ENCODE measurements at regions not wholly inside any gene's neighbourhood (a gene's known extent, or its start where the extent isn't known, plus 50 kb on each side); places are given as distances from the start of the nearest gene placed in this dataset.
"Not testable (repeated sequence)": the region's sequence is repeated elsewhere in the genome, so short reads cannot be mapped to it uniquely, and the experiment has no call there.

GRCh38 chr15:38745126-38745525 is 180.5 kb upstream of the RASGRP1 start:
- no peak for DNase-seq (ENCODE audit: low read depth)

GRCh38 chr15:38745626-38746025 is 181.0 kb upstream of the RASGRP1 start:
- DNase-seq (ENCODE audit: low read depth), result no peak

- DNase-seq (ENCODE audit: low read depth), result no peak
Observed at GRCh38 chr15:38746211-38746610, 181.6 kb upstream of the RASGRP1 start.

GRCh38 chr15:38748710-38749109 is 184.1 kb upstream of the RASGRP1 start:
- no peak for DNase-seq (ENCODE audit: low read depth)

- no peak for DNase-seq (ENCODE audit: low read depth)
Observed at GRCh38 chr15:38750786-38751185, 186.2 kb upstream of the RASGRP1 start.

GRCh38 chr15:38755718-38756117 is 191.1 kb upstream of the RASGRP1 start:
- DNase-seq (ENCODE audit: low read depth), result no peak

GRCh38 chr15:38756441-38756840 is 191.8 kb upstream of the RASGRP1 start:
- DNase-seq (ENCODE audit: low read depth), result no peak

- no peak for DNase-seq (ENCODE audit: low read depth)
Observed at GRCh38 chr15:38758043-38758442, 193.4 kb upstream of the RASGRP1 start.

- DNase-seq (ENCODE audit: low read depth), result no peak
Observed at GRCh38 chr15:38761681-38762080, 197.1 kb upstream of the RASGRP1 start.

GRCh38 chr15:38768970-38769369 is 204.4 kb upstream of the RASGRP1 start:
- DNase-seq (ENCODE audit: low read depth), result no peak

- DNase-seq (ENCODE audit: low read depth), result no peak
Observed at GRCh38 chr15:38769492-38769891, 204.9 kb upstream of the RASGRP1 start.

- not testable (repeated sequence) for DNase-seq (ENCODE audit: low read depth)
Observed at GRCh38 chr15:38774076-38774475, 209.5 kb upstream of the RASGRP1 start.

- no peak for DNase-seq (ENCODE audit: low read depth)
Observed at GRCh38 chr15:38781196-38781595, 216.6 kb upstream of the RASGRP1 start.

GRCh38 chr15:38782156-38782555 is 217.5 kb upstream of the RASGRP1 start:
- DNase-seq (ENCODE audit: low read depth), result no peak

- DNase-seq (ENCODE audit: low read depth), result no peak
Observed at GRCh38 chr15:38788918-38789317, 224.3 kb upstream of the RASGRP1 start.

GRCh38 chr15:38789566-38789965 is 225.0 kb upstream of the RASGRP1 start:
- no peak for DNase-seq (ENCODE audit: low read depth)

- DNase-seq (ENCODE audit: low read depth), result no peak
Observed at GRCh38 chr15:38793206-38793810, 228.7 kb upstream of the RASGRP1 start.

- no peak for DNase-seq (ENCODE audit: low read depth)
Observed at GRCh38 chr15:38795471-38796245, 231.0 kb upstream of the RASGRP1 start.

- DNase-seq (ENCODE audit: low read depth), result no peak
Observed at GRCh38 chr15:38796589-38796988, 232.0 kb upstream of the RASGRP1 start.

GRCh38 chr15:38797506-38797905 is 232.9 kb upstream of the RASGRP1 start:
- DNase-seq (ENCODE audit: low read depth), result not testable (repeated sequence)

GRCh38 chr15:38799202-38799601 is 234.6 kb upstream of the RASGRP1 start:
- DNase-seq (ENCODE audit: low read depth), result not testable (repeated sequence)

- DNase-seq (ENCODE audit: low read depth), result no peak
Observed at GRCh38 chr15:38809621-38810020, 245.0 kb upstream of the RASGRP1 start.

GRCh38 chr15:38810686-38811085 is 246.1 kb upstream of the RASGRP1 start:
- no peak for DNase-seq (ENCODE audit: low read depth)

- not testable (repeated sequence) for DNase-seq (ENCODE audit: low read depth)
Observed at GRCh38 chr15:38814254-38814653, 249.6 kb upstream of the RASGRP1 start.
